Gastrocnemius medialis (tissue), 4 donors: ENCODE measurements at regions not wholly inside any gene's neighbourhood (a gene's known extent, or its start where the extent isn't known, plus 50 kb on each side); places are given as distances from the start of the nearest gene placed in this dataset.

Experiments
- ATAC-seq, 2 donors: fragments of 150-250 bp; one replicate each; pipeline ENCODE4 v1.9.1; 2016
- DNase-seq, 2 donors: peaks; one replicate each; pipeline ENCODE4 v3.0.0-alpha.2; 2019
- H3K27ac ChIP-seq, 4 donors: fragments of 200-600 bp; sonication (generic); 1 replicate in 1 of 4; 2 replicates in 3 of 4; pipeline ENCODE4 v1.5.1; 2016 to 2018; ENCODE audit warnings: mild to moderate bottlenecking in 2 of 4, moderate library complexity in 1 of 4
- H3K27me3 ChIP-seq, 3 donors: fragments of 200-600 bp; sonication (generic) in 2 of 3; 1 replicate in 1 of 3; 2 replicates in 2 of 3; pipeline versions ENCODE4 v1.5.1 to v1.6.0; 2016 to 2019; ENCODE audit warnings: mild to moderate bottlenecking in 1 of 3, moderate library complexity in 1 of 3
- H3K36me3 ChIP-seq, 2 donors: fragments of 200-600 bp; sonication (generic) in 1 of 2; one replicate each; pipeline ENCODE4 v1.5.1; 2017 to 2018
- H3K4me1 ChIP-seq, 2 donors: fragments of 200-600 bp; sonication (generic) in 1 of 2; one replicate each; pipeline ENCODE4 v1.5.1; 2016 to 2017; ENCODE audit warnings: mild to moderate bottlenecking in 2 of 2
- H3K4me3 ChIP-seq, 4 donors: fragments of 200-600 bp; sonication (generic) in 3 of 4; 1 replicate in 1 of 4; 2 replicates in 3 of 4; pipeline ENCODE4 v1.5.1; 2016 to 2019; ENCODE audit warnings: mild to moderate bottlenecking in 2 of 4
- H3K9me3 ChIP-seq, 3 donors: fragments of 200-600 bp; sonication (generic) in 2 of 3; 1 replicate in 1 of 3; 2 replicates in 2 of 3; pipeline ENCODE4 v1.5.1; 2016 to 2019
- POLR2A ChIP-seq, 2 donors: fragments of 450-650 bp; IDR thresholded peaks; one replicate each; pipeline ENCODE4 v1.6.1; 2017; ENCODE audit warnings: antibody characterized with exemption in 2 of 2, mild to moderate bottlenecking in 2 of 2, moderate library complexity in 2 of 2
- in situ Hi-C, 4 donors: fragments of 200-750 bp; cut with MboI; loops; one replicate each; pipeline versions ENCODE4 v1.15.0 to v1.8.0; 2017; ENCODE audit warnings: low sequenced_read_pairs in 4 of 4
- intact Hi-C: fragments of 100-400 bp; cut with DNase I; formaldehyde crosslinking; loops from one replicate; pipeline ENCODE4 v1.15.1; 2023; ENCODE audit warnings: low total_unique reads
- TF ChIP-seq, protein P1 (sequence below), 5 experiments: fragments of 450-650 bp in 3 of 5; fragments of 200-600 bp in 2 of 5; sonication (generic) in 2 of 5; IDR thresholded peaks in 4 of 5; conservative IDR thresholded peaks in 1 of 5; 1 replicate in 4 of 5; 2 replicates in 1 of 5; pipeline ENCODE4 v1.5.1; 2016 to 2019; ENCODE audit warnings: antibody characterized with exemption in 5 of 5, mild to moderate bottlenecking in 3 of 5, moderate library complexity in 3 of 5

- intact Hi-C loops, result no loop called here
- TF ChIP-seq, protein P1, sequence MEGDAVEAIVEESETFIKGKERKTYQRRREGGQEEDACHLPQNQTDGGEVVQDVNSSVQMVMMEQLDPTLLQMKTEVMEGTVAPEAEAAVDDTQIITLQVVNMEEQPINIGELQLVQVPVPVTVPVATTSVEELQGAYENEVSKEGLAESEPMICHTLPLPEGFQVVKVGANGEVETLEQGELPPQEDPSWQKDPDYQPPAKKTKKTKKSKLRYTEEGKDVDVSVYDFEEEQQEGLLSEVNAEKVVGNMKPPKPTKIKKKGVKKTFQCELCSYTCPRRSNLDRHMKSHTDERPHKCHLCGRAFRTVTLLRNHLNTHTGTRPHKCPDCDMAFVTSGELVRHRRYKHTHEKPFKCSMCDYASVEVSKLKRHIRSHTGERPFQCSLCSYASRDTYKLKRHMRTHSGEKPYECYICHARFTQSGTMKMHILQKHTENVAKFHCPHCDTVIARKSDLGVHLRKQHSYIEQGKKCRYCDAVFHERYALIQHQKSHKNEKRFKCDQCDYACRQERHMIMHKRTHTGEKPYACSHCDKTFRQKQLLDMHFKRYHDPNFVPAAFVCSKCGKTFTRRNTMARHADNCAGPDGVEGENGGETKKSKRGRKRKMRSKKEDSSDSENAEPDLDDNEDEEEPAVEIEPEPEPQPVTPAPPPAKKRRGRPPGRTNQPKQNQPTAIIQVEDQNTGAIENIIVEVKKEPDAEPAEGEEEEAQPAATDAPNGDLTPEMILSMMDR (IDR thresholded peaks at IDR 0.05 in 4 of 5, conservative IDR thresholded peaks at IDR 0.05 in 1 of 5), result no peak
- TF ChIP-seq POLR2A (IDR thresholded peaks at IDR 0.05), result no peak
These were observed 188.5 kb upstream of the AGR3 start for GRCh38 chr7:17070231-17070708.

DNA sequence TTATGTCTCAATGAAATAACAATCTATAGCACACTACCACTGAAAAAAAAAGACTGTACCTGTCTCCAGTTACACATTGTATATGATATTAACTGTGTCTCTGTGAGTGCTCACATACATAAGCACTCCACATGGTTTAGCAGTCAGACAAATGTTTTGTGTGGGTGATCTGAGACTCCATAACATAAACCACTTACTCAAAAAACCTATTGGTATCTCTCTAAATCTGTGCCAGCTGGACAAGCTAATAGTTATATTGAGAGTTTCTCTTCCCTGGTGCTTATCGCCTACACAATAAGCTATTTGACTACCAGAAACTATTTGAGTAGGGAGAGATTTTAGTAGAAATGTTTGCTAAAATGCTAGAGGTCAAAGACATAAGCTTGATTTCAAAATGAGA lies 190.1 kb upstream of the AGR3 start:
- Histone ChIP-seq H3K4me1 (no peaks in the 10 kb centered on the region), H3K4me3 (no peak overlapping the region), H3K27me3 (no peaks in the 10 kb centered on the region), H3K9me3 (no peaks in the 10 kb centered on the region), H3K27ac (no peak overlapping the region), H3K36me3 (no peaks in the 10 kb centered on the region)
- DNase-seq (no peak), ATAC-seq (no peak)
- in situ Hi-C loops, result no loop called here
- intact Hi-C loops, result no loop called here
- TF ChIP-seq, protein P1 (IDR thresholded peaks at IDR 0.05 in 4 of 5, conservative IDR thresholded peaks at IDR 0.05 in 1 of 5), result no peak
- TF ChIP-seq POLR2A (IDR thresholded peaks at IDR 0.05), result no peak

More at GRCh38 chr7:17070231-17070708, 188.5 kb upstream of the AGR3 start:
- Histone ChIP-seq H3K9me3 (no peaks in the 10 kb centered on the region), H3K36me3 (no peaks in the 10 kb centered on the region), H3K4me1 (no peaks in the 10 kb centered on the region), H3K27ac (no peak overlapping the region), H3K4me3 (no peak overlapping the region), H3K27me3 (no peaks in the 10 kb centered on the region)
- ATAC-seq (no peak), DNase-seq (no peak)
- in situ Hi-C loops, result no loop called here

GRCh38 chr7:17075601-17076255 lies 193.9 kb upstream of the AGR3 start:
- no peak overlapping the region for H3K27ac ChIP-seq
- H3K9me3 ChIP-seq, result no peaks in the 10 kb centered on the region
- no peaks in the 10 kb centered on the region for H3K4me1 ChIP-seq
- no peaks in the 10 kb centered on the region for H3K27me3 ChIP-seq
- H3K36me3 ChIP-seq, result no peaks in the 10 kb centered on the region
- DNase-seq (no peak), ATAC-seq (no peak)
- no peak for TF ChIP-seq POLR2A (IDR thresholded peaks at IDR 0.05)
- TF ChIP-seq, protein P1 (IDR thresholded peaks at IDR 0.05 in 4 of 5, conservative IDR thresholded peaks at IDR 0.05 in 1 of 5), result no peak
- intact Hi-C loops (no loop called here), in situ Hi-C loops (no loop called here)
- H3K4me3 ChIP-seq, result no peak overlapping the region

- Histone ChIP-seq H3K27ac (no peak overlapping the region), H3K4me3 (no peak overlapping the region), H3K36me3 (no peaks in the 10 kb centered on the region), H3K27me3 (no peaks in the 10 kb centered on the region), H3K9me3 (no peaks in the 10 kb centered on the region), H3K4me1 (no peaks in the 10 kb centered on the region)
- ATAC-seq (no peak), DNase-seq (no peak)
- in situ Hi-C loops (no loop called here), intact Hi-C loops (no loop called here)
- TF ChIP-seq POLR2A (IDR thresholded peaks at IDR 0.05), result no peak
- TF ChIP-seq, protein P1 (IDR thresholded peaks at IDR 0.05 in 4 of 5, conservative IDR thresholded peaks at IDR 0.05 in 1 of 5), result no peak
These were observed 196.5 kb upstream of the AGR3 start for GRCh38 chr7:17078298-17078697.
